ENCODE measurements at regions not wholly inside any gene's neighbourhood (a gene's known extent, or its start where the extent isn't known, plus 50 kb on each side); places are given as distances from the start of the nearest gene placed in this dataset.

DNA sequence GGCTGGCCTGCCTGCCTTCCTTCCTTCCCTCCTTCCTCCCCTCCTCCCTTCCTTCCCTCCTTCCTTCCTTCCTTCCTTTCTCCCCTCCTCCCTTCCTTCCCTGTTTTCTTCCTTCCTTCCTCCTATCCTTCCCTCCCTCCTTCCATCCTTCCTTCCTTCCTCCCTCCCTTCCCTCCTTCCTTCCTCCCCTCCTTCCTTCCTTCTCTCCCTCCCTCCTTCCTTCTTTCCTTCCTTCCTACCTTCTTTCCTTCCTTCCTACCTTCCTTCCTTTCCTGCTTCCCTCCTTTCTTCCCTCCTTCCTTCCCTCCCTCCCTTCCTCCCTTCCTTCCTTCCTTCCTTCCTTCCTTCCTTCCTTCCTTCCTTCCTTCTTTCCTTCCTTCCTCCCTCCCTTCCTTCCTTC is 70.1 kb upstream of the PTGFR start:
- TF ChIP-seq, protein P1, sequence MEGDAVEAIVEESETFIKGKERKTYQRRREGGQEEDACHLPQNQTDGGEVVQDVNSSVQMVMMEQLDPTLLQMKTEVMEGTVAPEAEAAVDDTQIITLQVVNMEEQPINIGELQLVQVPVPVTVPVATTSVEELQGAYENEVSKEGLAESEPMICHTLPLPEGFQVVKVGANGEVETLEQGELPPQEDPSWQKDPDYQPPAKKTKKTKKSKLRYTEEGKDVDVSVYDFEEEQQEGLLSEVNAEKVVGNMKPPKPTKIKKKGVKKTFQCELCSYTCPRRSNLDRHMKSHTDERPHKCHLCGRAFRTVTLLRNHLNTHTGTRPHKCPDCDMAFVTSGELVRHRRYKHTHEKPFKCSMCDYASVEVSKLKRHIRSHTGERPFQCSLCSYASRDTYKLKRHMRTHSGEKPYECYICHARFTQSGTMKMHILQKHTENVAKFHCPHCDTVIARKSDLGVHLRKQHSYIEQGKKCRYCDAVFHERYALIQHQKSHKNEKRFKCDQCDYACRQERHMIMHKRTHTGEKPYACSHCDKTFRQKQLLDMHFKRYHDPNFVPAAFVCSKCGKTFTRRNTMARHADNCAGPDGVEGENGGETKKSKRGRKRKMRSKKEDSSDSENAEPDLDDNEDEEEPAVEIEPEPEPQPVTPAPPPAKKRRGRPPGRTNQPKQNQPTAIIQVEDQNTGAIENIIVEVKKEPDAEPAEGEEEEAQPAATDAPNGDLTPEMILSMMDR (IDR thresholded peaks at IDR 0.05) = no peak
- TF ChIP-seq POLR2A (IDR thresholded peaks at IDR 0.05) = no peak

Data from heart left ventricle (tissue), 13 donors.